Pons (tissue), 1 donor: ENCODE measurements at regions not wholly inside any gene's neighbourhood (a gene's known extent, or its start where the extent isn't known, plus 50 kb on each side); places are given as distances from the start of the nearest gene placed in this dataset.
"Not testable (repeated sequence)": the region's sequence is repeated elsewhere in the genome, so short reads cannot be mapped to it uniquely, and the experiment has no call there.

ENCODE experiments used
- DNase-seq: peaks from one replicate; pipeline ENCODE4 v3.0.0-alpha.2; 2016; ENCODE audit warnings: low spot score

DNA sequence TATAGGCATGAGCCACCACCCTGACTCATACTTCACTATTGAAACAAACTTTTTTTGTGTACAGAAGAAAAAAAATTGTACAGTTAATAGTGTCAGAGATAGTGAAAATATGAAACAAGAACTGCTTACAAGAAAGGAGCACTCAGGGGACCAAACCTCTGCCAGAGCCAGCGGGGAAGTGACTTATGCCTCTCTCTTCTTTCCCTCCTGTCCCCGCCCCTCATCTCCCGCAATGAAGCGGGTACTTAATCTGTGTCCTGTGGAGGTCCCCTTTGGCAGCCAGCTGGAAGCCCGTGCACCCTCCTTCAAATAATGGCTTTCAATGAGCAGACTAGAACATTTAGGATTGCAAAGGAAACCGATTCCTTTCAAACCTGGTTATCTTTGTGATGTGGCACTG lies 51.5 kb downstream of the PPIAL4A start:
- DNase-seq = not testable (repeated sequence)

GRCh38 chr1:120941836-120942217 lies 52.3 kb downstream of the PPIAL4A start:
- DNase-seq = not testable (repeated sequence)

GRCh38 chr1:120942218-120942944 lies 52.8 kb downstream of the PPIAL4A start:
- peak; percentile 54 for DNase-seq

DNA sequence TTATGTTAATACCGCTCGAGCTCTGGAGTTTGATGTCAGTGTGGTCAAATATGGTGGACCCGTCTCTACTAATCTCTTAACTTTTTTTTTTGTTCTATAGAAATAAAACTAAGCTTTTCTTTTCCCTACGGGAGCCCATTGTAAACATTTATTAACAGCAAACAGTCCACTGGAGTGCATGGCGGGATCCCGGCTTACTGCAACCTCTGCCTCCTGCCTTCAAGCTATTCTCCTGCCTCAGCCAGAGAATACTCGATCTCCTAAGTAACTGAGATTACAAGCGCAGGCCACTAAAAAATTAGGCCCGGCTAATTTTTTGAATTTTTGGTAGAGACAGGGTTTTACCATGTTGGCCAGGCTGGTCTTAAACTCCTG lies 53.4 kb downstream of the PPIAL4A start:
- not testable (repeated sequence) for DNase-seq

DNA sequence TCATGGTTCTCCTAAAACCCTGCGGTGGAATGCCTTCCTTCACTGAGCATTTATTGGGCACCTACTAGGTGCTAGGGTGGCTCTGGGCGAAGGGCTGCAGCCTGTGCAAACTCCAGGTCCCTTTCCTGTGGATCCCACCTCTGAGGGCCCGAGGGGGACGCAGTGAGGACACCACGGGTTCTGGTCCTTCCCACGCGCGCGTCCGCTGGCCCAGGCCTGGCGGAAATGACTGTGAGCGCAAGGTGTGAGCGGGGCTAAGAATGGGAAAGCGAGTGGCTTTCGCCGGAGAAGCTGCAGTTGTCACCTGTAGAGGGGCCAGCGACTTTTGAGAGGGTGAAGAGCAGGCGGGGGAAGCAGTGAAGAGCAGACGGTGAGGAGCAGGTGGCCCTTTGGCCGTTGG lies 55.1 kb downstream of the PPIAL4A start:
- not testable (repeated sequence) for DNase-seq

- DNase-seq = not testable (repeated sequence)
These were observed 55.6 kb downstream of the PPIAL4A start for GRCh38 chr1:120945122-120945521.

DNA sequence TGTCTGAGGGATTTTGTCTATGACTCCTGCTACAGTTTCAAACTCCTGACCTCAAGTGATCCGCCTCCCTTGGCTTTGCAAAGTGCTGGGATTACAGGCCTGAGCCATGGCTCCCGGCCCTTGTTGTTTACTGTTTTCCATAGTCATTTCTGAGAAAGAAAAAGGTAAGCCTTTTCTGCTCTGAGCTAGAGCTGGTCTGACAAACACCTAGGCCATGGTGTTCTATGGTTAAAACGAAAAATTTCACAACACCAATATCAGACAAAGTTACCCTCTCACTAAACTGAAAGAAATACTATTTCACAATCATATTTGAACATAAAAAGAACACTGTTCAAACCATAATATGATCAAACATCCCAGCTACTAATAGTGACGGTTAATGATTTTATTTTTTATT lies 57.5 kb downstream of the PPIAL4A start:
- not testable (repeated sequence) for DNase-seq

DNA sequence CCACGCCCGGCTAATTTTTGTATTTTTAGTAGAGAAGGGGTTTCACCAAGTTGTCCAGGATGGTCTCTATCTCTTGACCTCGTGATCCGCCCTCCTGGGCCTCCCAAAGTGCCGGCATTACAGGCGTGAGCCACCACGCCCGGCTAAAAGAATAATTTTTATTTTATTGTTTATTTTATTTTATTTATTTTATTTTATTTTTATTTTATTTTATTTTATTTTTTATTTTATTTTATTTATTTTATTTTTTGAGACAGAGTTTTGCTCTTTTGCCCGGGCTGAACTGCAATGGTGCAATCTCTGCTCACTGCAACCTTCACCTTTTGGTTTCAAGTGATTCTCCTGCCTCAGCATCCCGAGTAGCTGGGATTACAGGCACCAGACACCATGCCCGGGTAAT lies 60.2 kb downstream of the PPIAL4A start:
- not testable (repeated sequence) for DNase-seq

GRCh38 chr1:120950633-120951032 lies 61.1 kb downstream of the PPIAL4A start:
- DNase-seq = not testable (repeated sequence)

DNA sequence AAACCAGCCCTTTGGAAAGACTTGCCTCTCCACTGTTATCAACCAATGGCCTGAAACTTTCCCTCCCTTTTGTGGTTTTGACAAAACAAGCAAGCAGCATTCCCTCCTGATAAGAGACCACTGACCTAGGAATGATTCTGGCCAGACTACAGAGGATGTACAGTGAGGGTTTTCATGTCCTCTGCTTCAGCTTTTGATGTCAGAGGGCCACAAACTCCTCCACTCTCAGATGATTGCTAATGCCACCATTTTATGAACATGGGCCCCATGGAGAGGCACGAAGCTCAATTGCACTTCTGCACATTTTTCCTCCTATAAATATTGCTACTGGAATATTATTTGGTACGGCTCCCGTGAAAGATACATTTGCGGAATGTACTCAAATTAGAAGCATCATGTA lies 61.5 kb downstream of the PPIAL4A start:
- DNase-seq = not testable (repeated sequence)

DNA sequence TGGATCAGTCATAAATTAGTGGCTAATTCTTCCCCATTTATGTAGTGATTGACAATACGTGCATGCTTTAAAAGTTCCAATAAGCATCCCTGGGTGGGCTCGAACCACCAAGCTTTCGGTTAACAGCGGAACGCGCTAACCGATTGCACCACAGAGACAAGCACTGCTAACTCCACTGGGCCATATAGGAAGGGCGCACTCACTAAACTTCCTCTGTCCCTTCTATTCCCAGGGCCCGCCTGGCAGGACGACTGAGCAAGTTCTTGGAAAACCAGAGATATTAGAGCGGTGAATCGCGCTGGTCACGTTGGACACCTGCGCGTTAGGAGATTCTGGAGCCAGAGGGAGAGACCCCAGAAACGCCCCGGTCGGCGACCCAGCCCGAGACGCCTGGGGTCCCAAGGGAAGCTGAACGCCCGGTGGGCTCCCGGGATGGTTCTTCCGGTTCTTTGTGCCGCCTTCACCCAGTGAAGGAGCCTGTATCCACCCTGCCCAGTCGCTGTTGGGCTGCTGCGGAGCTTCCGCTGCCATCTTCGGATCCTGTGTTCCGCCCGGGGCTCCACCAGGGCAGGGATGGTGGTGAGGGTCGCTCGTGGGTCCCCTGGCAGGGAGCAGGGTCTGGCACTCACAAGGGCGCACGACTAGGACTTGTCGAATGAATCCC lies 62.8 kb downstream of the PPIAL4A start:
- not testable (repeated sequence) for DNase-seq

DNA sequence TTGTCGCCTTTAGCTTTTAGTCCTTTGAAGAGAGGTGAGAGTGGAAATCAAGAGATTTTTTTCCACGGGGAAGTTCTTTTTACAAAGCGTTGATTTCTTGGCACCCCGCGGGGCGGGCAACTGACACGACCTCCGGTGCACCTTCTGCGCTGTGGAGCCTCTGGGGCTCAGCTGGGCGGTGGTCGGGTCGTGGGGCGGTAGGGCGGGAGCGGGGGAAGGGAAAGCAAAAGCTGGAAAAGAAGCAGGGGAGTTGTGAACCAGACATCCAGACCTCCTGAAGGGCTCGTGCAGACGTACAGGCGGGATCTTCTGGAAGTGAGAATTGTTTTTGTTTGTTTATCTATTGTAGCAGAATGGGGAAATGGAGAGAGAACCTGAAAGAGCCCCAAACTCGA lies 63.3 kb downstream of the PPIAL4A start:
- not testable (repeated sequence) for DNase-seq

GRCh38 chr1:120954736-120955135 lies 65.2 kb downstream of the PPIAL4A start:
- no peak for DNase-seq

DNA sequence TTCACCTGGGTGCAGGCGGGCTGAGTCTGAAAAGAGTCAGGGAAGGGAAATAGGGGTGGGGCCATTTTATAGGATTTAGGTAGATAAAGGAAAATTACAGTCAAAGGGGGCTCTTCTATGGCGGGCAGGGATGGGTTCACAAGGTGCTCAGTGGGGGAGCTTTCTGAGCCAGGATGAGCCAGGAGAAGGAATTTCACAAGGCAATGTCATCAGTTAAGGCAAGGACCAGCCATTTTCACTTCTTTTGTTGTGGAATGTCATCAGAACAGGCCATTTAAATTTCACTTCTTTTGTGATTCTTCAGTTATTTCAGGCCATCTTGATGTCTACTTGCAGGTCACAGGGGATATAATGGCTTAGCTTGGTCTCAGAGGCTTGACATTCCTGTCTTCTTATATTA lies 66.4 kb downstream of the PPIAL4A start:
- DNase-seq = not testable (repeated sequence)

GRCh38 chr1:120966018-120966417 lies 76.4 kb downstream of the PPIAL4A start:
- not testable (repeated sequence) for DNase-seq

GRCh38 chr1:120972863-120973262 lies 83.3 kb downstream of the PPIAL4A start:
- DNase-seq = not testable (repeated sequence)

DNA sequence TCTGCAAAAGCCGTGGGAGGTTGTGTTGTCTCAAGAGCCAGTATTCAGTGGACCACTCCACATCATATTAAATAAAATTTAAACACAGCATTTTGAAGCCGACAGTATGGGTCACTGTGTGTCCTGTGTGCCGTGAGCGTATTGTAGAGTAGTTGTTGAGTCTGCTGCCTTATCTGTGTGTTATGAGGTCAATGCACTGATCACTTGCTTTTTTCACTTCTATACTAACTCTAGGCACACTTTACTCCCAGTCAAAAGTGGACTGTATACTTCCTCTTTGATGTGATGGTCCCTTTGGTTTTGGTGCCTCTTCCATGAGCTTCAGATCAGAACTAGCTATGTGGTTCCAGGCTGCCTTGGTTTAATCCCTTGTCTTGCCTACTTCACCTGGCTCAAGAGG lies 84.3 kb downstream of the PPIAL4A start:
- not testable (repeated sequence) for DNase-seq

- not testable (repeated sequence) for DNase-seq
These were observed 87.7 kb downstream of the PPIAL4A start for GRCh38 chr1:120977279-120977678.

- DNase-seq = not testable (repeated sequence)
These were observed 92.0 kb downstream of the PPIAL4A start for GRCh38 chr1:120981489-120982094.

DNA sequence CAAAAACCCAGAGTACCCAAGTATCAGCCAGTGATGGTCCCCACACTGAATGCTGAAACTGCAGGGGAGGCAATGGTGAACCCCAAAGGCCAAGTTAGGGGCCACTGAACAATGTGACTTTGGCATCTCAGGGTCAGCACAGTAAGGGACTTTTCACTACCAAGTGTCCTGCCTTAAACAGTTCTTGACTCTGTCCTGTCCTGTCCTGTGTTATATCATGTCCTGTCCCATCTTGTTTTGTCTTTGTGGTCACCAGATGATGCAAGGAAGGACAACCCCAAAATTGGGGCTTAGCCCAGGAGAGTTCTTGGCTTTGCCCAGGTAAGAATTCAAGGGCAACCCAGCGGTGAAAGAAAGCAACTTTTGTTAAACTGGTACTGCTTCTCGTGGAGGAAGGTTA lies 105.0 kb downstream of the PPIAL4A start:
- not testable (repeated sequence) for DNase-seq

GRCh38 chr1:120995025-120995424 lies 105.5 kb downstream of the PPIAL4A start:
- DNase-seq = not testable (repeated sequence)

DNA sequence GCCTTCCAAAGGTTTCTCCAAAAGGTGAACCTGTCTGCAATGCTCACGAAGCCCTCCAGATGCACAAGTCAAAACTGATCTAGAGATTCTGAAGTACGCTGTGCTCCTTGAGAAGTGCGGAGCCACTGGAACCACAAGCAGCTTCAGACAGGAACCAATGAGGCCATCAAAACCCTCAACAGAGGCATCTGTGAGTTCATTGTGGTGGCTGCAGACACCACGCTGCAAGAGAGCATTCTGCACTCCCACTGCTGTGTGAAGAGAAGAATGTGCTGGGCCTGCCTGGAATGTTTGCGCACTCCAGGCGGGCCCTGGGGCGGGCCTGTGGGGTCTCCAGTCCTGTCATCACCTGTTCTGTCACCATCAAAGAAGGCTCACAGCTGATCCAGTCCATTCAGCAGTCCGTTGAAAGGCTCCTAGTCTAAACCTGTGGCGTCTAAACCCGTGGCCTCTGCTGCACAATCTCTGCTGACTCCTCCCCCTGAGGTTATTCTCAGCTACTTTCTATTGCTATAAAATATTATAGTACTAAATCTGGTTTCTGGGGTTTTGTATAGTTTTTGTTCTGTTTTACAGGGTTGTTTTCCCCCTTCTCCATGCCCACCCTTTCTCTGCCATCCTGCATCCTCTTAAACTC lies 111.6 kb downstream of the PPIAL4A start:
- DNase-seq = not testable (repeated sequence)

- DNase-seq = not testable (repeated sequence)
These were observed 113.7 kb downstream of the PPIAL4A start for GRCh38 chr1:121003230-121003629.
